ENCODE measurements at regions not wholly inside any gene's neighbourhood (a gene's known extent, or its start where the extent isn't known, plus 50 kb on each side); places are given as distances from the start of the nearest gene placed in this dataset.

GRCh38 chr11:15896026-15896425 lies 460.3 kb downstream of the SOX6 start:
- no peak for TF ChIP-seq ZNF777 (CRISPR knock-in tag; IDR thresholded peaks at IDR 0.05)
- no peak for TF ChIP-seq JUNB (CRISPR knock-in tag; IDR thresholded peaks at IDR 0.05; ENCODE audit: borderline replicate concordance)
- TF ChIP-seq ZNF646 (CRISPR knock-in tag; IDR thresholded peaks at IDR 0.05) = no peak
- TF ChIP-seq, protein P1, sequence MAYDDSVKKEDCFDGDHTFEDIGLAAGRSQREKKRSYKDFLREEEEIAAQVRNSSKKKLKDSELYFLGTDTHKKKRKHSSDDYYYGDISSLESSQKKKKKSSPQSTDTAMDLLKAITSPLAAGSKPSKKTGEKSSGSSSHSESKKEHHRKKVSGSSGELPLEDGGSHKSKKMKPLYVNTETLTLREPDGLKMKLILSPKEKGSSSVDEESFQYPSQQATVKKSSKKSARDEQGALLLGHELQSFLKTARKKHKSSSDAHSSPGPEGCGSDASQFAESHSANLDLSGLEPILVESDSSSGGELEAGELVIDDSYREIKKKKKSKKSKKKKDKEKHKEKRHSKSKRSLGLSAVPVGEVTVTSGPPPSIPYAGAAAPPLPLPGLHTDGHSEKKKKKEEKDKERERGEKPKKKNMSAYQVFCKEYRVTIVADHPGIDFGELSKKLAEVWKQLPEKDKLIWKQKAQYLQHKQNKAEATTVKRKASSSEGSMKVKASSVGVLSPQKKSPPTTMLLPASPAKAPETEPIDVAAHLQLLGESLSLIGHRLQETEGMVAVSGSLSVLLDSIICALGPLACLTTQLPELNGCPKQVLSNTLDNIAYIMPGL (CRISPR knock-in tag; IDR thresholded peaks at IDR 0.05; ENCODE audit: borderline replicate concordance in 1 of 2, low read depth in 1 of 2) = no peak
- TF ChIP-seq CHCHD3 (CRISPR knock-in tag; IDR thresholded peaks at IDR 0.05) = no peak
- TF ChIP-seq KLF9 (CRISPR knock-in tag; IDR thresholded peaks at IDR 0.05; ENCODE audit: low read depth) = no peak
- TF ChIP-seq, protein P2, sequence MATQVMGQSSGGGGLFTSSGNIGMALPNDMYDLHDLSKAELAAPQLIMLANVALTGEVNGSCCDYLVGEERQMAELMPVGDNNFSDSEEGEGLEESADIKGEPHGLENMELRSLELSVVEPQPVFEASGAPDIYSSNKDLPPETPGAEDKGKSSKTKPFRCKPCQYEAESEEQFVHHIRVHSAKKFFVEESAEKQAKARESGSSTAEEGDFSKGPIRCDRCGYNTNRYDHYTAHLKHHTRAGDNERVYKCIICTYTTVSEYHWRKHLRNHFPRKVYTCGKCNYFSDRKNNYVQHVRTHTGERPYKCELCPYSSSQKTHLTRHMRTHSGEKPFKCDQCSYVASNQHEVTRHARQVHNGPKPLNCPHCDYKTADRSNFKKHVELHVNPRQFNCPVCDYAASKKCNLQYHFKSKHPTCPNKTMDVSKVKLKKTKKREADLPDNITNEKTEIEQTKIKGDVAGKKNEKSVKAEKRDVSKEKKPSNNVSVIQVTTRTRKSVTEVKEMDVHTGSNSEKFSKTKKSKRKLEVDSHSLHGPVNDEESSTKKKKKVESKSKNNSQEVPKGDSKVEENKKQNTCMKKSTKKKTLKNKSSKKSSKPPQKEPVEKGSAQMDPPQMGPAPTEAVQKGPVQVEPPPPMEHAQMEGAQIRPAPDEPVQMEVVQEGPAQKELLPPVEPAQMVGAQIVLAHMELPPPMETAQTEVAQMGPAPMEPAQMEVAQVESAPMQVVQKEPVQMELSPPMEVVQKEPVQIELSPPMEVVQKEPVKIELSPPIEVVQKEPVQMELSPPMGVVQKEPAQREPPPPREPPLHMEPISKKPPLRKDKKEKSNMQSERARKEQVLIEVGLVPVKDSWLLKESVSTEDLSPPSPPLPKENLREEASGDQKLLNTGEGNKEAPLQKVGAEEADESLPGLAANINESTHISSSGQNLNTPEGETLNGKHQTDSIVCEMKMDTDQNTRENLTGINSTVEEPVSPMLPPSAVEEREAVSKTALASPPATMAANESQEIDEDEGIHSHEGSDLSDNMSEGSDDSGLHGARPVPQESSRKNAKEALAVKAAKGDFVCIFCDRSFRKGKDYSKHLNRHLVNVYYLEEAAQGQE (IDR thresholded peaks at IDR 0.05; ENCODE audit: borderline replicate concordance in 1 of 2, low read depth in 1 of 2, low read length in 2 of 2) = no peak
- no peak for TF ChIP-seq IRF1 (CRISPR knock-in tag; IDR thresholded peaks at IDR 0.05; ENCODE audit: low read depth)
